Fibroblast of skin of right quadriceps (primary cell): ENCODE measurements at regions not wholly inside any gene's neighbourhood (a gene's known extent, or its start where the extent isn't known, plus 50 kb on each side); places are given as distances from the start of the nearest gene placed in this dataset.
"Not testable (repeated sequence)": the region's sequence is repeated elsewhere in the genome, so short reads cannot be mapped to it uniquely, and the experiment has no call there.

Experiments used
- DNase-seq: peaks from one replicate; pipeline ENCODE4 v3.0.0-alpha.2; 2013

DNA sequence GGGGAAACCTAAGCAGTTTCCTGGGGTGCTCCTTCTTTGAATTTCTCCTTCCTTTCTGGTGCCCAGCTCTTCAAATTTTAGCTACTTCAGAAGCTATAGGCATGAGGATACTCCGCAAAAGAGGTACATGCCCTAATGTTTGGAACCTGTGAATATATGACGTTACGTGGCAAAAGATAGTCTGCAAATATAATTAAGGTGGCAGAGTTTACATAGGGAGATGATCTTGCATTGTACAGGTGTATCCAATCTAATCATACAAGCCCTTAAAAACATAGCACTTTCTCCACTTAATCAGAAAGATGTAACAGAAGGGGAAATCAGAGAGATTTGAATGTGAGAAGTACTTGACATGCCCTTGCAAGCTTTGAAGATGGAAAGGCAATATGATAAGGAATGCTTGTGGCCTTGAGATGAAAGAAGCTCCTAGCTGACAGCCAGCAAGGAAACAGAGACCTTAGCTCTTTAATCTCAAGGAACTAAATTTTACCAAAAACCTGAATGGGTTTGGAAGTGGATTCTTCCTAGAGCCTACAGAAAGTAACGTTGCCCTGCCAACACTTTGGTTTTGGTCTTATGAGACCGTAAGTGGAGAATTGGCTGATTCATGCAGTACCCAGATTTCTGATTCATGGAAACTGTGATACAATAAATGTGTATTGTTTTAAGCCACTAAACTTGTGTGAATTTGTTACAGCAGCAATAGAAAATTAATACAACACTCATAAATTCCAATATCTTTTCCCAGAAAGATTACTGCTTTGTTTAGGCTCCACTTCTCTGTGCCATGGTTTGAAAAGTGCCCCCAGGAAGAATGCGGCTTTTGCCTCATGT lies 268.4 kb downstream of the FAM170A start:
- no peak for DNase-seq

DNA sequence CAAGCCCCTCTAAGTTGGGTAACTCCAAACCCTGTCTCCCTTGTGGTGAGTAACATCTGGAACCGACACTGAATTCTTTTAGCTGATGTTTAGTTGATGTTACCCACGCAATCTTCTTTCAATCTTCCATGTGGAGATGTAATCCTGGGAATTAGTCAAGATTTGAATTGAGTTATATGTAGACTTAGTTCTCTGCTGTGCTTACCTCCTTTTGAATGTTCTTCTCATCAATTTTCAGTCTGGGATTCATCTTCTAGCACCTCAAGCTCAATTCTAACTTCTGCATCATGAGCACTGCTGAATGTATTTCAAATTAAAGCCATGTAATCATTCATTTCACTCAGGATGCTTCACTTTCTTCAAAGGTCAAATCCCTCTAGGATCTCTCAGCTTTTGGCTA lies 270.6 kb downstream of the FAM170A start:
- DNase-seq: no peak

DNA sequence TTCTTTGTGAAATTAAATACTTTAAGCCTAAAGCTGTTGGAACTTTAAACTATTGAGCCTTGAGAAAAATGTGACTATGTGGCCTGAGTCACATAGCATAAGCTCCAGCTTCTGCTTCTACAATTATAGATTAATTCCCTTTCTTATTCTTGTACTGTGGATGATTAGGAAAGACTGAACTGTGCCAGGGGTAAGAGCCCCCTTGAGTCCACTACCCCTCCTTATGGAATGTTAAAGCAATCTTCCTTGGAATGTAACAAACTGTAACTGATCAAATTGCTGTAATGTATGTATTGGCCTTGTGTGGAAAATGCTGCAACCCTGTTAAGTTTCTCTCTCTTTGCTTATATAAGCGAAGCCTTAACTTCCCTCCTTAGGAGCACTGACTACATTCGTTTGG lies 273.2 kb downstream of the FAM170A start:
- no peak for DNase-seq

DNA sequence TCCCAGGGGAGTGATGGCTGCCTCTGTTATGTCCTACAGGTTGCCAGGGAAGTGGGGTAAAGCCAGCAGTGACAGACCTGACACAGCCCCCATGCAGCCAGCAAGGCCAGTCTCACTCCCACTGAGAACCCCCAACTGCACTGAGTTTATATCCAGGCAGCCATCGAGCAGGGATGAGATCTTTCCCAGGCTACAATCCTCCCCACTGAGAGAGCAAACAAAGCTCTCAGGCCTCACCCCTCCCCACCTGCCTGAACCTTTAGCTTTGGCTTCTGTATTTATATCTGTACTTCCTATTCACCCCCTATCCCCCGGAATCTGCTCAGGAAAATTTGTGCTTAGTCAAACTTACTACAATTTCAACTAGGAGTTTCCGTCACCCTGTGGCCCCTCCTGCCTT lies 284.1 kb downstream of the FAM170A start:
- DNase-seq: no peak

DNA sequence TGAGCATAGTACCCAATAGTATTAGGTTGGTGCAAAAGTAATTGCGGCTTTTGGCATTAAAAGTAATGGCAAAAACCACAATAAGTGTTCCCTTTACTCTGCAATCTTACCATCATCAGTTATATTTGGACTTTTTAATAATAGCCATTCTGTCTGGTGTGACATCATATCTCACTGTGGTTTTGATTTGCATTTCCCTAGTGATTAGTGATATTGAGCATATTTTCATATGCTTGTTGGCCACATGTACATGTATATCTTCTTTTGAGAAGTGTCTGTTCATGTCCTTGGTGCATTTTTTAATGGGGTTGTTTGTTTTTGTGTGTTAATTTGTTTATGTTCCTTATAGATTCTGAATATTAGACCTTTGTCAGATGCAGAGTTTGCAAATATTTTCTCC lies 289.9 kb downstream of the FAM170A start:
- no peak for DNase-seq

DNA sequence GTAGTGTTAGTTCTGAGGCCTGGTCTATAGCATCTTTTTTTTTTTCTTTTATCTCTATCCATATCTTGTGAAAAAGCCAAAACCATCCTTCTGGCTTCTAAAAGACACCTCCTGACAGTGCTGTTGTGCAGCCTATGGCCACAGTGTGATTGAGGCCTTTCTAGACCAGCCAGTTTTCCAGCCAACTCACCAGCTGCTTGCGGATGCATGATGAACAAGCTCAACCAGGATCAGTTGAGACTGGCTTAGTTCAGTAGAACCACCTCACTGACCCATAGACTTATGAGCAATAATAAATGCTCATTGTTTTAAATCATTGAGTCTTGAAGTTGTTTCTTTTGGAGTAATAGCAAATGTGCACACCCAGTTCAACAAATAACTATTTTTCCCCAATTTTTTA lies 296.9 kb downstream of the FAM170A start:
- DNase-seq: no peak

DNA sequence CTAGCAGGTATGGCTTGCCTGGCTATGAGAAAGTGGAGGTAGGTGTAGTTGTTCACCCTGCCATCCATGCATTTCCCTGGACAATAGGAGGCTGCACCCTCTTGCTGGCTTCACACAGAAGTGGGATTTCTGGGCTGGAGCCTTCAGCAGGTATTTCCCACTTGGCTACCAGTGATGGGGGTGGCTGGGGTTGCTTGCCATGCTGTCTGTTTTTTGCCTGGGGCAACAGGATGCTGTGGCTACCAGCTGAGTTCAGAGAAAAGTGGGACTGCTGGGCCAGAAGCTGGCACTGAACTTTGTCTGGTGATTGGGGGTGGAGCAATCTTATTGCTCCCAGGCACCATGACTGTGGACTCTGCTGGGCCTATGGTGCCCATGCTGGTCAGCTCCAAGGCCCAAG lies 299.6 kb downstream of the FAM170A start:
- DNase-seq: no peak

DNA sequence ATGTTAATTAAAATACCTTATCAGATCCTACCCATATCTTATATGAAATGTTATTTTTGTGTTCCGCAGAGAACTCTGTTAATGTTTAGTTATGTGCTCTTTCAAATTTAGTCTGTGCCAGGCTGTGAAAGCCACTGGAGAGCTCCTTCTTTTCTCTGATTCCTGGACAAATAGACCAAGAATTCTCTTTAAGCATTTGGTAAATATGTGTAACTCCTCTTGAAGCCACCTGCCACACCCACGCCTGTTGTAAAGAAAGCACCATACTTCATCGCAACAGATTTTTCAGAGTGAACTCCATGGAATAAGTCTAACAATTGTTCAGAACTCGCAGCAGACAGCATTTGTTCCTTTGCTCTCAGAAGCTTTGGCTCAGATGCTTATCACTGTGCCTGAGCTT lies 301.1 kb downstream of the FAM170A start:
- no peak for DNase-seq

DNA sequence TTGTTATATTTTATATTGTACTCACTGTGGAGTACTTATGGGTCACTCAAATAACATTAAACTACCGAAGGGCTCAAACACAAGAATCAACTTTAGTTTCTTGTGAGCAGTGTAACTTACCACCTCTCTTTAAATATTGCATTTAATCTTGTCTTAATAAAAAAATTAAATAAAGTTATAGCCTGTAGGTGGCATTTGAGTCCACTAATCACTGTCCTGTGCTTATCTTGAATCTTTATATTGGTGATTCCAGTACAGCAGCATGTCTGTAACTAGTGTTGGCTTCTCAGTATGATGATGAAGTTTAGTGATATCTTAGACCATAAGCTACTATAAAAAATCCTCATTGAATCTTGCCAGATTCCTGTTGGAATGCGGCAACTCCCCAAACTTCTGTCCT lies 313.8 kb downstream of the FAM170A start:
- peak; percentile 34 for DNase-seq

DNA sequence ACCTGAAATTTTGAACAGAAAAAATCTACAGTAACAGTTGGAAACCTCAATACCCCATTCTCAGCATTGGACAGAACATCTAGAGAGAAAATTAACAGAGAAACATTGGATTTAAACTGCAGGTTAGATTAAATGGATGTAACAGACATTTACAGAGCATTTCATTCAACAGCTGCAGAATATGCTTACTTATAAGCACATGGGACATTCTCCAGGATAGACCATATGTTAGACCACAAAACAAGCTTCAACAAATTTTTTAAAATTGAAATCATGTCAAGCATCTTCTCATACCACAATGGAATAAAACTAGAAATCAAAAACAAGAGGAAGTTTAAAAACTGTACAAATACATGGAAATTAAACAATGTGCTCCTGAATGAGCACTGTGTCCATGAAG lies 316.3 kb downstream of the FAM170A start:
- no peak for DNase-seq

DNA sequence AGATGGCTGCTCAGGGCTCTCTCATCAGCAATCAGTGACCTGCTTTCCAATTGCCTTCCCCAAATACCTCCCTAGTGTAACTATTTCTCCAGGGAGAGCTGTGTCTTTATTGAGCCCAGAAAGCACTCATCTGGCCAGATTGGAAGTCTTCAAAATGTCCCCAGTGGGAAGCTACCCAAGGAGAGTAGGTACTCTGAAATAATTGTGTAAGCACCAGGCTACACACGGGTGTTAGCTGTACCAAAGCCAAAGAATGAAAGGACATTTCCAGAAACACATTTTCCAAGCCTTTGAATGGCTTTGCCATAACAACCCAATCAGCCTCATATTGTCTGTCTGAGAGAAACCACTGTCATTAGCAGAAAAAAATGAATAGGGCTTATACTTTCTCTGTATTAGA lies 318.8 kb downstream of the FAM170A start:
- no peak for DNase-seq

DNA sequence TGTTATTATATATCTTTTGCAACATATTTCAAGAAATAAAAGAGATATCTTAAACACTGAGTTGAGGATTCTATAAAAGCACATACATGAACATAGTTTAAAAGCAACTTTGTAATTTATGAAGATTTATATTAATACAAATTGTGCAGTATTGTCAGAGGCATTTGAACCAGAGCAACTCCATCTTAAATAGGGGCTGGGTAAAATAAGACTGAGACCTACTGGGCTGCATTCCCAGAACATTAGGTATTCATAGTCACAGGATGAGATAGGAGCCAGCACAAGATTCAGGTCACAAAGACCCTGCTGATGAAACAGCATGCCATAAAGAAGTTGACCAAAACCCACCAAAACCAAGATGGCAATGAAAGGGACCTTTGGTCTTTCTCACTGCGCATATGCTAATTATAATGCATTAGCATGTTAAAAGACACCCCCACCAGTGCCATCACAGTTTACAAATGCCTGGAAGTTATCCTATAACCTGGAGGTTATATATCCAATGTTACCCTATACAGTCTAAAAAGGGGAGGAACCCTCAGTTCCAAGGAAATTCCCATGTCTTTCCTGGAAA lies 320.2 kb downstream of the FAM170A start:
- no peak for DNase-seq

DNA sequence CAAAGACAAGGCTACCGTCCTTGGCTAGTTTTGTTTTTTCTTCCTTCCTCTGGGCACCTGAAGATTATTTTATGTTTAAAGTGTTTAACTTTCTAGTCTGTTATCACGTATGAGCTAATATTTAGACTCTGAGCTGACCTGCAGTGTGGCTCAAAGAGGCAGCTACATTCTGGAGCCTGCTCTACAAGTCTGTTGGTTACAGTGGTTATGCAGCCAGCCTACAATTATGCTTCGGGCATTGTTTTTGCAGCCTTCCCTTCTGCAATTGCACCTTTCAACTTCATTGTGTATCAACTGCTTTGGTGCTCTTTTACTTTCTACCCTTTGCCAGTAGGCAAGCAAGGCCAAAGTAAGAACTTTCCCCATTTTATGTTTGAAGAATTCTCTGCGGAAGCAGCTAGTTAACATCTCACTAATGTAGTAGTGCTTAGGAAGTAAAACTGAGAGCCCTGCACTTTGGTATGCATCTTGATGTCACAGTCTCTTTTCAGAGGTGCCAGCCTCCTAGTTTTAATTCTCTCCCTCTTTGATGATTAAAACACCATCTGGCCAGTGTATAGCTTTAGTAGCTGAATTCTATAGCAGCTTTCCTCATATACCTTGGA lies 322.1 kb downstream of the FAM170A start:
- DNase-seq: no peak

DNA sequence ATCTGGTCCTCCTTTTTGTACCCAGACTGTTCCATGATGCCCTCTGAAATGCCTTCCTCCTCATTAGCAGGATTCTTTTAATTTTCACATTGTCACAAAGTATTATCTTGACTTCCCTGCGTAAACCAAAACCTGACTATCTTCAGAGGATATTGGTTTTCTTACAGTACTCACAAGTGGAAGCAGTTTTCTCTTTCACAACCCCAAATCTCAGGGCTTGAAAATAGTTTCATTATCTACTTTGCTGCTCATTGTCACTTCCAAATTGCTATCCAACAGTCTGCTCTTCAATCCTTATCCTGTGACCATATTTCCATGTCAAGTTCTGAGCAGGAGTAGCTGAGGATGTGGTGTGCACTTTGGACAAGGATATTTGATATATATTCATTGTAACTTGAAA lies 324.1 kb downstream of the FAM170A start:
- no peak for DNase-seq

DNA sequence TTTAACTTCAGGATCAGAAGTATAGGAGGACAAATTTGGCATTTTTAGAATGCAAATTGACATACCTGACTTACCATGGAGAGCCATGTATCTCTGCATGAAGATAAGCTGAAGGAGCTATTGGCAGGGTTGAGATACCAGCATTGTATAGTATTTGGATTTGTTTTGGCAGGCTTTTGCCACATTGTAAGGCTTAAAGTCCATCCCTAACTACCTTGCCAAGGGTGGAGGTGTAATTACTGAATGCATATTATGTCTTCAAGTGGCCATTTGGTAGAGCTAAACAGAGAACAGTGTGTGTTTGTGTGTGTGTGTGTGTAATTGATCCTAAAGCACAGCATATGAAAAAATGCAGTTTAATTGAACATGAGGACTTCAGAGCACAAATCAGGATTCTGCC lies 324.7 kb downstream of the FAM170A start:
- no peak for DNase-seq

DNA sequence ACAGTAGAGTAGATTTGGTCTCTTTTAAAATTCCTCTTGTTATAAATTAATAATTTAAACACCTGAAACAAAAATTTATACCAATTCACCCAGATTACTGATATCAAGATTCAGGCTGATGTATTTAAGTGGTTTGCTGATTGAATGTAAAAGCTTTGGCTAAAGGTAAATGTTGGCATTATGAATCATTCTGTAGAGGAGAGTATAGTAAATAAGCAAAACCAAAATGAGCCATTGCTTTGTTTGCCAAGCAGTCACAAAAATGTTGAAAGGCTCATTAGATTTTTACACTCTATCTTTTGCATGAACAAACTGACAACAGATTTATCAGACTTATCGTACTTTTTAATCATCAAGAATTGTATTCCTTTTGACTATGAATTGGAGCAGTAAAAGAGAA lies 332.6 kb downstream of the FAM170A start:
- no peak for DNase-seq

DNA sequence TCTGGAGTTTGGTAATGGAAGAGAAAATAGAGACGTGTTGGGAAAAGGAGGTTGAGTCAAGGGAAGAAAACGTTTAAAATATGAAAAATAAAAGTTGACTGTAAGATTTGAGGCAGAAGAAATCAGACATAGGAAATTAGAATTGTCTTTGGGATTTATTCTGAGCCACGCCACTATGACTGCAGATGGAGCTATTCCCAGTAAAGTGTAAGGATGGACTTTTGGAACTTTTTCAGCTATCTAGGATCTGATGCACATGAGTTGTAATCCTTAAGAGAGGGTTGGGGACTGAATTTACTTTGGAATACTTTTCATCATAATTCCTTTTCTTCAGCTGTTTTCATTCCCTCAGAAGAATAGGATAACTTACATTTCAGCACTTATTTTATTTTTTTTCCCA lies 336.7 kb downstream of the FAM170A start:
- DNase-seq: no peak

DNA sequence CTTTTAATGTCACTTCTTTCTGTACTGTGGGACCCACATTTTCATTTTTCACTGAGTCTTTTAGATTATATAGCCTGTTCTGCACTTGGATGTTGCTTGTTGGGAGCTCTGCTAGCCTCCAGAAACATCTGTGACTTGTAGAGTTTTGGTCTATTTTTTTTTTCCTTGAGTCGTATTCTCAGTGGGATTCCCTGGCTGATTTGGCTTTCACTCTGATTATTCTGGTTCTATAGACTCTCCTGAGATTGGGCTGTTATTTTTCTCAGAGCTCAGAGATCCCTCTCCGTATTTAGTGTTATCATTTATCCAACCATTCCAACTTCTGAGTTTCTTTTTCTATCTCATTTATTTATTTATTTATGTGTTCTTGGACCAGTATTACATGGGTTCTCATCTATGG lies 339.3 kb downstream of the FAM170A start:
- DNase-seq: no peak

DNA sequence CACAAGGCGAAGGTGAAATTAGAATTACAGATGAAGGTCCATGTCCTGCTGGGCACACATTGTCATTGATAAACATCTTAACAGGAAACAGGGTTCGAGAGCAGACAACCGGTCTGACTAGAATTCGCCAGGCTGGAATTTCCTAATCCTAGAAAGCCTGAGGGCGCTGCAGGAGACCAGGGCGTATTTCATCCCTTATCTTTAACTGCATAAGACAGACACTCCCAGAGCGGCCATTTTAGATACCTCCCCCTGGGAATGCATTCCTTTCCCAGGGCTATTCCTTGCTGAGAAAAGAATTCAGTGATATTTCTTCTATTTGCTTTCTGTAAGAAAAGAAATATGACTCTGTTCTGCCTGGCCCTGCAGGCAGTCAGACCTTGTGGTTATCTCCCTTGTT lies 357.7 kb downstream of the FAM170A start:
- not testable (repeated sequence) for DNase-seq

DNA sequence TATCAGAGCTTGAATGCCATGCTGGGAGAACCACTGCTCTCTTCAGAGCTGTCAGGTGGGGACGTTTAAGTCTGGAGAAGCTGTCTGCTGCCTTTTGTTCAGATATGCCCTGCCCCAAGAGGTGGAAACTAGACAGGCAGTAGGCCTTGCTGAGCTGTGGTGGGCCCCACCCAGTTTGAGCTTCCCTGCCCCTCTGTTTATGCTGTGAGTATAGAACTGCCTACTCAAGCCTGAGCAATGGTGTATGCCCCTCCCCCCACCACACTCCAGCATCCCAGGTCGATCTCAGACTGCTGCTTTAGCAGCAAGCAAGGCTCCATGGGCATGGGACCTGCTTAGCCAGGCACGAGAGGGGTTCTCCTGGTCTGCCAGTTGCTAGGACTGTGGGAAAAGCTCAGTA lies 362.3 kb downstream of the FAM170A start:
- DNase-seq: no peak

DNA sequence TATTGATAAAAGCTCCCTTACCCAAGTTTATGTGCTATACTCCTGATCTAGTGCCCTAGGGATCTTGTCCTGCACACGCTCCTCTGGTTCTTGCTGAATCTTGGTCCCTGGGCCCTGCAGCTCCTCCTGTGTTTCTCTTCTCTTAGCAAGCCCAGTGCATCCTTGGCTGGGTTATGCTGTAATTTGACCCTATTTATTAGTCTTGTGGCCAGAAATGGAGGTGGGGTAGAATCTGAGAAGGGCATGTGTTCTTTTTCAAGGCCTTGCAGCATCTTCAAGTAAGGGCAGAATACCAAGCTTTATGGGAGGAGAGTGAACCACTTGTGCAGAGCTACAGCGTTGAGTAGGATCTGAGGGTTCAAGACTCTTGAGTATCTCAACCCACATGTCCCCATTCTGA lies 366.8 kb downstream of the FAM170A start:
- no peak for DNase-seq

DNA sequence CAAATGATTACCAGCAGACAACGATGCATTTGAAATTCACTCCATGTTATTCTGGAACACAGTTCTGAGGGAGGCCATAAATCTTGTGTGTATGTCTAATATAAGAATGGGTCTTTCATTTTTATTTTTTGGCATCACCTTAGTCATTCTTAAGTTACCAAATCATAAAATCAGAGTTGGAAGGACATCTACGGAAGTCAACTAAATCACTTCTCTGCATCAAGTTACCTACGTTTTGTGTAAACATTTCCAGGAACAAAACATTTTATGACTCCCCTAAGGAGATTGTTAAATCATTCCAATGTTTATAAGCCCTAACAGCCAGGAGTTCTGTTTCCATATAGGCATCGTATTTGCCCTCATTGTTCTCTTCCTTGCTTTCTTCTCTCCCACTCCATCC lies 378.2 kb downstream of the FAM170A start:
- DNase-seq: peak; percentile 17

DNA sequence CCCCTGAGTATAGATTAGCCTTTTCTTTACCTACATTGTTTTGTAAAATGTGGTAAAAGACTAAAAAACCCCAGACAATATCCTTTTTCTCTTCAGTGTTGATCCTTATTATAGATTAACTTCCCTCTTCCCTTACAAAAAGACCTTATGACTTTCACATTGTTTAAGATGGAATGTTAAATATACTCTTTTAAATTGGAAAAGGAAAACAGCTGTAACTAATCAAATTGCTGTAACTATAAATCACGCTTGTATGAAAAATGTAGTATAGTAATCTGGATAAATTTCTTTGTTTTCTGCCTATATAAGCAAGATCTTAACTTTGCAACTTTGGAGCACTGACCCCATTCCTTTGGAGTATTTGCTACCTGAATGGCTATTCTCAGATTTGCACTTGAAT lies 383.1 kb downstream of the FAM170A start:
- DNase-seq: no peak

DNA sequence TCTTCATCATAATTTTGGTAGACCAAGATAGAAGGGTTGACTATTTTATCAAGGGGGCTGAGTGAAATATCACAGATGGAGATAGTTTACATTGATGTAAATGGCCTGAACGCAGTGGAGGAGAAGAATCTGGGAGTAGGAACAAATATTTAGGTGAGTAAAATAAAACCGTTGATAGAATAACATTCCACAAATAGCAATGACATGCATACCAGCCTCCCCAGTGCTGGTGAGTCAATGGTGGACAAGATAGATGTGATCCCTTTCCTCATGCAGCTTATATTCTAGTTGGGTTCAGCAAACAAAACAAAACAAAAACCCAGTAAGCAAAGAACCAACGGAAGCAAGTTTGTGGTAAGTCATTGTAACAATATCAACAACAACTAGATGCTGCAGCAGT lies 385.2 kb downstream of the FAM170A start:
- peak; percentile 27 for DNase-seq
